Left ventricle myocardium inferior (tissue), 1 donor: ENCODE measurements at regions not wholly inside any gene's neighbourhood (a gene's known extent, or its start where the extent isn't known, plus 50 kb on each side); places are given as distances from the start of the nearest gene placed in this dataset.
A peak's percentile ranks its signal among the peaks of the same experiment; 100 is the strongest.
"Not testable (repeated sequence)": the region's sequence is repeated elsewhere in the genome, so short reads cannot be mapped to it uniquely, and the experiment has no call there.

Experiments used
- DNase-seq: peaks from one replicate; pipeline ENCODE4 v3.0.0-alpha.2; 2020
- H3K27ac ChIP-seq: fragments of 200-600 bp; replicated peaks from 2 replicates; pipeline ENCODE4 v1.8.0; 2021
- H3K27me3 ChIP-seq: fragments of 200-600 bp; 2 replicates; pipeline ENCODE4 v1.8.0; 2021; ENCODE audit warnings: low read depth
- H3K36me3 ChIP-seq: fragments of 200-600 bp; 2 replicates; pipeline ENCODE4 v1.8.0; 2021
- H3K4me1 ChIP-seq: fragments of 200-600 bp; 2 replicates; pipeline ENCODE4 v1.8.0; 2021
- H3K4me3 ChIP-seq: fragments of 200-600 bp; 2 replicates; pipeline ENCODE4 v1.8.0; 2021; ENCODE audit warnings: mild to moderate bottlenecking, moderate library complexity
- H3K9me3 ChIP-seq: fragments of 200-600 bp; replicated peaks from 2 replicates; pipeline ENCODE4 v1.8.0; 2021
- intact Hi-C: fragments of 100-400 bp; cut with micrococcal nuclease; formaldehyde crosslinking; loops from one replicate; pipeline ENCODE4 v1.11.0; 2022
- TF ChIP-seq, protein P1 (sequence below): fragments of 200-600 bp; IDR thresholded peaks from 2 replicates; pipeline ENCODE4 v1.8.0; 2021; ENCODE audit warnings: antibody characterized with exemption, mild to moderate bottlenecking, borderline replicate concordance
- donor health status: DM: no; HTN: yes; CAD: no; lungs with severe emphysema.

DNA sequence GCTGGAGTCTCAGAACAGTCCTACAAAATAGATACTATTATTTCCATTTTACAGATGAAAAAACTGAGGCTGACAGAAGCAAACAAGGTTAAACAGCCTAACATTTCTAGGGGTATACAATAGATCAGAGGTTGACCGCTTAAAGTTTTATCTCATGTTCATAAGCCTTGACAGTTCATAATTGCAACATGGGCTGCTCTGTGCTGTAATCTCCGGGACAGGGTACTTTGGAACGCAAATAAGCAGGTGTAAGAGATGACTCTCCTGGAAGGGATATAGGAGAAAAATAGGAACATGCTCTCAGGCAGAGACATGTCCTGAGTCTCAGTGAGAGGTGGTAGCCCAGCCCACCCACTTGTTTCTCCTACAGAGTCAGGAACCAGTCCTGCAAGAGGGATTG lies 72.8 kb upstream of the RBM19 start:
- TF ChIP-seq, protein P1, sequence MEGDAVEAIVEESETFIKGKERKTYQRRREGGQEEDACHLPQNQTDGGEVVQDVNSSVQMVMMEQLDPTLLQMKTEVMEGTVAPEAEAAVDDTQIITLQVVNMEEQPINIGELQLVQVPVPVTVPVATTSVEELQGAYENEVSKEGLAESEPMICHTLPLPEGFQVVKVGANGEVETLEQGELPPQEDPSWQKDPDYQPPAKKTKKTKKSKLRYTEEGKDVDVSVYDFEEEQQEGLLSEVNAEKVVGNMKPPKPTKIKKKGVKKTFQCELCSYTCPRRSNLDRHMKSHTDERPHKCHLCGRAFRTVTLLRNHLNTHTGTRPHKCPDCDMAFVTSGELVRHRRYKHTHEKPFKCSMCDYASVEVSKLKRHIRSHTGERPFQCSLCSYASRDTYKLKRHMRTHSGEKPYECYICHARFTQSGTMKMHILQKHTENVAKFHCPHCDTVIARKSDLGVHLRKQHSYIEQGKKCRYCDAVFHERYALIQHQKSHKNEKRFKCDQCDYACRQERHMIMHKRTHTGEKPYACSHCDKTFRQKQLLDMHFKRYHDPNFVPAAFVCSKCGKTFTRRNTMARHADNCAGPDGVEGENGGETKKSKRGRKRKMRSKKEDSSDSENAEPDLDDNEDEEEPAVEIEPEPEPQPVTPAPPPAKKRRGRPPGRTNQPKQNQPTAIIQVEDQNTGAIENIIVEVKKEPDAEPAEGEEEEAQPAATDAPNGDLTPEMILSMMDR = no peak
- Histone ChIP-seq H3K4me3 (no peak overlapping the region), H3K4me1 (no peaks in the 10 kb centered on the region), H3K9me3 (no peaks in the 10 kb centered on the region), H3K36me3 (no peaks in the 10 kb centered on the region), H3K27ac (no peak overlapping the region), H3K27me3 (peaks cover 46% of the 10 kb centered on the region)
- no peak for DNase-seq
- intact Hi-C loops = no loop called here

DNA sequence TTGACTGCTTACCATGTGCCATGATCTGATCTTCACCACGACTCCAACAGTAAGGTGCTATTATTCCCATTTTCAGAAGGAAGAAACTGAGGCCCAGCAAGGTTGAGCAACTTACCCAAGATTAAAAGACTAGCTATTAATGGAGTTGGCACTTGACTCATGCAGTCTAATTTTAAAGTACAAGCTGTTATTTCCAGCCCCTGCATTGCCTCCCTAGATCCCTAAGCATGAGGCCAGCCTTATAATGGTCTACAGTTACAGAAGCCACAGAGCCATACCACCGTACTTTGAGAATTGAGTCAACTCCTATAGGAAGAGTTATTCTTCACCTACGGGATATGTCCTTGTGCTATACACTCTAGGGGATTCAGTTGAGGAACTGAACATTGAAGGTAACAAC lies 66.7 kb upstream of the RBM19 start:
- Histone ChIP-seq H3K27ac (no peak overlapping the region), H3K9me3 (peaks cover 5% of the 10 kb centered on the region), H3K27me3 (peaks cover 48% of the 10 kb centered on the region), H3K4me1 (no peaks in the 10 kb centered on the region), H3K4me3 (no peak overlapping the region), H3K36me3 (no peaks in the 10 kb centered on the region)
- TF ChIP-seq, protein P1 = no peak
- DNase-seq = no peak
- intact Hi-C loops = no loop called here

DNA sequence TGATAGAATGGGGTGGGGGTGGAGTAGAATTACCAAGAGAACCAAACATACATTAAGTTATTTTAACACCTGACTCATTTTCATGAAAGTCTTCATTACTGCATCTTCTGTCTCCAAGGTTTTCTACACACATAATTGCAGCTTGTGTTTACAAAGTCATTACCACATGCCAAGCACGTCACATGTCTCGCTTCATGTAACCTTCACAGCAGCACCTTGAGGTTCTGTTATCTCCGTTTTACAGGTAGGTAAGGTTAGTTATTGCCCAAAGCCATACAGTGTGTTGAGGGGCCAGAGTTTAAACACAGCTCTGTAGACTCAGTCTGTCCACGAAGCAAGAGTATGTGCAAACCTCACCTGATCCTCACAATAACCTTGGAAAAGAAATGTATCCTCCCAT lies 64.3 kb upstream of the RBM19 start:
- DNase-seq = no peak
- intact Hi-C loops = no loop called here
- H3K27me3 ChIP-seq = peaks cover 31% of the 10 kb centered on the region
- H3K36me3 ChIP-seq = no peaks in the 10 kb centered on the region
- H3K4me3 ChIP-seq = no peak overlapping the region
- peaks cover 17% of the 10 kb centered on the region for H3K9me3 ChIP-seq
- no peak overlapping the region for H3K27ac ChIP-seq
- H3K4me1 ChIP-seq = peaks cover 4% of the 10 kb centered on the region
- TF ChIP-seq, protein P1 = no peak

DNA sequence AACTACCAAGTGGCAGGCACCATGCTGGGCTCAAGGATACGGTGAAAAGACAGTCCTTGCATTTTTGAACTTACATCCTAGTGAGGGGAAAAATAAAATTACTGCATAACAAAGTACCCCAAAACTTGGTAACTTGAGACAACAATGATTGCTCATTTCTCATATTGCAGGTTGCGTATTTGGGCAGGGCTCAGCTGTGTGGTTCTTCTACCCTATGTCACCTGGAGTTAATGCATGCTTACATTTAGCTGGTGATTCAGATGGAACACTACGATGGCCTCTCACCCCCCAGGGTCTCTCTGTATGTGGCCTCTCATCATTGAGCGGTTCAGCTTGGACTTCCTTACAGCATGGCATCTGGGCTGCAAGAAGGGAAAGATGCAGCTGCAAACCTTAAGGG lies 60.7 kb upstream of the RBM19 start:
- Histone ChIP-seq H3K9me3 (peaks cover 17% of the 10 kb centered on the region), H3K36me3 (no peaks in the 10 kb centered on the region), H3K27ac (no peak overlapping the region), H3K27me3 (peaks cover 32% of the 10 kb centered on the region), H3K4me1 (peaks cover 5% of the 10 kb centered on the region), H3K4me3 (no peak overlapping the region)
- TF ChIP-seq, protein P1 = no peak
- intact Hi-C loops = no loop called here
- DNase-seq = no peak

DNA sequence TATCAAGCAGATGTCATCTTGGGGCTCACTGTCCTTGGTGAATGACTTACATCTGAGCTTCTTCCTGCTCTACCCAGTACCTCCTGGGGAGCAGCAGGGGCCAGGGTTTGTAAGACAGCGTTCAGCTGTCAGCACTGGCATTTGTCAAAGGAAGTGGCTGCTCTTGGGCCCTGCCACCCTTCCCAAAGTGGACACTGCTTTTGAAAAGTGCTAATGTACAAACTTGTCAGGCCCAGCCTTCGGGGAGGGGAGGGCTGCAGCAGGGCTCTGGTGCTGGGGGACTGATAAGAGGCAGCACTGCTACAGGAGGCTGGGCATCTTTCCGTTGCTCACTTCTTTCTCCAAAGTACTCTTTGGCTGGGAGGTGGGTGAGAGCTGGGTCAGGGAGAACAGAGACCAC lies 59.8 kb upstream of the RBM19 start:
- peak; percentile 38 for DNase-seq
- Histone ChIP-seq H3K4me3 (no peak overlapping the region), H3K27me3 (peaks cover 38% of the 10 kb centered on the region), H3K36me3 (no peaks in the 10 kb centered on the region), H3K27ac (no peak overlapping the region), H3K4me1 (peaks cover 5% of the 10 kb centered on the region), H3K9me3 (peaks cover 17% of the 10 kb centered on the region)
- intact Hi-C loops = no loop called here
- TF ChIP-seq, protein P1 = peak; percentile 12

DNA sequence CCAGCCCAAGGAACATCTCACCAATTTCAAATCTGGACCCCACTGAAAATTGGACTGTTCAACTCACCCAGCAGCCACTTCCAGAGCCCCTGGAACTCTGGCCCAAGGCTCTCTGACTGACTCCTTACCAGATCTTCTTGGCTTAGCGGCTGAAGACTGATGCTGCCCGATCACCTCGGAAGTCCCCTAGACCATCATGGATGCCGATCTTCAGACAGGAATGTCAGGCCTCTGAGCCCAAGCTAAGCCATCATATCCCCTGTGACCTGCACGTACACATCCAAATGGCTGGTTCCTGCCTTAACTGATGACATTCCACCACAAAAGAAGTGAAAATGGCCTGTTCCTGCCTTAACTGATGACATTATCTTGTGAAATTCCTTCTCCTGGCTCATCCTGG lies 56.0 kb upstream of the RBM19 start:
- DNase-seq, H3K9me3 ChIP-seq, H3K27ac ChIP-seq, H3K4me3 ChIP-seq, H3K36me3 ChIP-seq, intact Hi-C loops, H3K4me1 ChIP-seq: not testable (repeated sequence)
- peaks cover 46% of the 10 kb centered on the region for H3K27me3 ChIP-seq
